ENCODE measurements at regions not wholly inside any gene's neighbourhood (a gene's known extent, or its start where the extent isn't known, plus 50 kb on each side); places are given as distances from the start of the nearest gene placed in this dataset.

GRCh38 chr9:105114964-105115728 lies 129.3 kb upstream of the SLC44A1 start:
- TF ChIP-seq EZH2 (IDR thresholded peaks at IDR 0.05; ENCODE audit: borderline replicate concordance) (no peak), CTCF (IDR thresholded peaks at IDR 0.05; ENCODE audit: poor library complexity) (no peak), EZH2phosphoT487 (IDR thresholded peaks at IDR 0.05; ENCODE audit: low read depth, severe bottlenecking, unreplicated experiment) (no peak)
